GM18507 (cell line): ENCODE measurements at regions not wholly inside any gene's neighbourhood (a gene's known extent, or its start where the extent isn't known, plus 50 kb on each side); places are given as distances from the start of the nearest gene placed in this dataset.

ENCODE experiments used
- DNase-seq: peaks from one replicate; pipeline ENCODE4 v3.0.0; 2011; ENCODE audit warnings: low read depth; ENCODE audit not compliant: insufficient read length; ENCODE audit errors: extremely low spot score
- FAIRE-seq: peaks from 2 replicates; lab custom pipeline; 2011; peaks lifted over from hg19 to GRCh38; lab: Jason Lieb, UNC

- no peak for FAIRE-seq
- DNase-seq: no peak
Observed at GRCh38 chr6:147007441-147007840, 196.8 kb upstream of the STXBP5 start.

GRCh38 chr6:147009358-147009757 is 194.9 kb upstream of the STXBP5 start:
- no peak for FAIRE-seq
- no peak for DNase-seq

GRCh38 chr6:147015674-147016073 is 188.5 kb upstream of the STXBP5 start:
- DNase-seq (no peak), FAIRE-seq (no peak)

- no peak for FAIRE-seq
Observed at GRCh38 chr6:147016440-147016839, 187.8 kb upstream of the STXBP5 start.

GRCh38 chr6:147017153-147017552 is 187.1 kb upstream of the STXBP5 start:
- no peak for FAIRE-seq
- DNase-seq: no peak

More at GRCh38 chr6:147016440-147016839, 187.8 kb upstream of the STXBP5 start:
- DNase-seq: no peak

GRCh38 chr6:147019001-147019400 is 185.2 kb upstream of the STXBP5 start:
- DNase-seq: no peak
- FAIRE-seq: no peak

- DNase-seq (no peak), FAIRE-seq (no peak)
Observed at GRCh38 chr6:147022041-147022440, 182.2 kb upstream of the STXBP5 start.

- no peak for FAIRE-seq
Observed at GRCh38 chr6:147023148-147023547, 181.1 kb upstream of the STXBP5 start.

GRCh38 chr6:147023581-147023980 is 180.6 kb upstream of the STXBP5 start:
- no peak for DNase-seq
- FAIRE-seq: no peak

More at GRCh38 chr6:147023148-147023547, 181.1 kb upstream of the STXBP5 start:
- DNase-seq: no peak

- no peak for FAIRE-seq
- DNase-seq: no peak
Observed at GRCh38 chr6:147029923-147030322, 174.3 kb upstream of the STXBP5 start.

- FAIRE-seq (no peak), DNase-seq (no peak)
Observed at GRCh38 chr6:147033267-147033666, 170.9 kb upstream of the STXBP5 start.

GRCh38 chr6:147035886-147036285 is 168.3 kb upstream of the STXBP5 start:
- FAIRE-seq: no peak
- DNase-seq: no peak

GRCh38 chr6:147037881-147038280 is 166.3 kb upstream of the STXBP5 start:
- DNase-seq (no peak), FAIRE-seq (no peak)

GRCh38 chr6:147040121-147040910 is 163.9 kb upstream of the STXBP5 start:
- FAIRE-seq: no peak
- DNase-seq: no peak

- no peak for FAIRE-seq
Observed at GRCh38 chr6:147042679-147043078, 161.5 kb upstream of the STXBP5 start.

GRCh38 chr6:147043994-147044477 is 160.2 kb upstream of the STXBP5 start:
- DNase-seq: no peak
- FAIRE-seq: no peak

More at GRCh38 chr6:147042679-147043078, 161.5 kb upstream of the STXBP5 start:
- no peak for DNase-seq

GRCh38 chr6:147046141-147046877 is 157.9 kb upstream of the STXBP5 start:
- peak; percentile 9 for FAIRE-seq

GRCh38 chr6:147048930-147049329 is 155.3 kb upstream of the STXBP5 start:
- FAIRE-seq (no peak), DNase-seq (no peak)

More at GRCh38 chr6:147046141-147046877, 157.9 kb upstream of the STXBP5 start:
- DNase-seq: no peak

GRCh38 chr6:147053311-147053921 is 150.8 kb upstream of the STXBP5 start:
- no peak for FAIRE-seq

GRCh38 chr6:147054158-147054557 is 150.1 kb upstream of the STXBP5 start:
- DNase-seq (no peak), FAIRE-seq (no peak)

More at GRCh38 chr6:147053311-147053921, 150.8 kb upstream of the STXBP5 start:
- no peak for DNase-seq
